Kidney (tissue), 13 donors: ENCODE measurements at regions not wholly inside any gene's neighbourhood (a gene's known extent, or its start where the extent isn't known, plus 50 kb on each side); places are given as distances from the start of the nearest gene placed in this dataset.

ENCODE experiments used
- DNase-seq, 5 donors: peaks; one replicate each; pipeline ENCODE4 v3.0.0-alpha.2; 2013 to 2020
- FAIRE-seq: peaks from 2 replicates; lab custom pipeline; 2012; peaks lifted over from hg19 to GRCh38; lab: Jason Lieb, UNC
- H3K27ac ChIP-seq, 2 donors: one replicate each; pipeline ENCODE4 v1.7.0; 2013; ENCODE audit warnings: low read depth in 2 of 2, low read length in 2 of 2, inconsistent platforms in 1 of 2
- H3K27me3 ChIP-seq: one replicate; pipeline ENCODE4 v1.7.1; 2013; ENCODE audit warnings: low read length, inconsistent platforms; ENCODE audit not compliant: control insufficient read depth, insufficient read depth
- H3K36me3 ChIP-seq, 3 donors: one replicate each; pipeline versions ENCODE4 v1.7.0 to v1.7.1; 2013; ENCODE audit warnings: low read length in 3 of 3, control low read depth in 1 of 3, inconsistent platforms in 1 of 3; ENCODE audit not compliant: insufficient read depth in 3 of 3, control insufficient read depth in 2 of 3
- H3K4me1 ChIP-seq, 3 donors: one replicate each; pipeline versions ENCODE4 v1.7.0 to v1.7.1; 2013; ENCODE audit warnings: low read length in 3 of 3, inconsistent platforms in 1 of 3, low read depth in 1 of 3; ENCODE audit not compliant: control insufficient read depth in 2 of 3, insufficient read depth in 2 of 3
- H3K4me3 ChIP-seq, 3 donors: one replicate each; pipeline versions ENCODE4 v1.7.0 to v1.8.1; 2013; ENCODE audit warnings: low read length in 3 of 3, control low read depth in 1 of 3, inconsistent platforms in 1 of 3
- H3K9ac ChIP-seq, 3 donors: one replicate each; pipeline versions ENCODE4 v1.7.0 to v1.7.1; 2013; ENCODE audit warnings: low read length in 3 of 3, control low read depth in 1 of 3, inconsistent platforms in 1 of 3
- H3K9me3 ChIP-seq, 3 donors: one replicate each; pipeline versions ENCODE4 v1.7.0 to v1.7.1; 2013; ENCODE audit warnings: low read length in 3 of 3, control low read depth in 1 of 3, inconsistent platforms in 1 of 3; ENCODE audit not compliant: control insufficient read depth in 2 of 3, insufficient read depth in 1 of 3
- intact Hi-C: fragments of 100-400 bp; cut with DNase I; formaldehyde crosslinking; loops from one replicate; pipeline ENCODE4 v1.11.1; 2022
- TF ChIP-seq, protein P1 (sequence below): IDR thresholded peaks from 3 replicates; pipeline ENCODE4 v1.5.1; 2012; ENCODE audit warnings: mild to moderate bottlenecking, moderate library complexity, borderline replicate concordance; ENCODE audit not compliant: insufficient read depth; ENCODE audit errors: extremely low read depth
- donor health status: control.
- donor health status: control.
- donor health status: control.
- donor health status: control.
- donor health status: control.
- donor health status: DM: yes; HTN: yes; CAD: no.
- donor health status: Normal renal cell carcinoma (clear cell type).

DNA sequence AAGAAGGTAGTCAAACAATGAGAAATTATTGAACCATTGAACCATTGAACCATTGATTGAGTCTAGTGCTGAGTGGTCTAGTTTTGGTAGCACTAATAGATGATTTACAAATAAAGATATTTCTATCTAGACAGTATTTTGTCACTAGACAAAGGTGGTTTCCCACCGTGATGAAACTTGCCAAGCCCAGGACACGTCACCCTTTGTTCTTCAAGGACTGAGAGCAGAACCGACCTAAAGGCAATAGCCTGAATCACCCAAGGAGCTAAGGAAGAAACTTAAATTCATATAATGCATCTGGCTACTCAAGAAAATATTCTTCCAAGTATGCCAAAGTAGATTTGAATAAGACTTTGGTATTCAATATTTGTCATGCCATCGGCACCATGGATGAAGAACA lies 103.3 kb downstream of the ESM1 start:
- TF ChIP-seq, protein P1, sequence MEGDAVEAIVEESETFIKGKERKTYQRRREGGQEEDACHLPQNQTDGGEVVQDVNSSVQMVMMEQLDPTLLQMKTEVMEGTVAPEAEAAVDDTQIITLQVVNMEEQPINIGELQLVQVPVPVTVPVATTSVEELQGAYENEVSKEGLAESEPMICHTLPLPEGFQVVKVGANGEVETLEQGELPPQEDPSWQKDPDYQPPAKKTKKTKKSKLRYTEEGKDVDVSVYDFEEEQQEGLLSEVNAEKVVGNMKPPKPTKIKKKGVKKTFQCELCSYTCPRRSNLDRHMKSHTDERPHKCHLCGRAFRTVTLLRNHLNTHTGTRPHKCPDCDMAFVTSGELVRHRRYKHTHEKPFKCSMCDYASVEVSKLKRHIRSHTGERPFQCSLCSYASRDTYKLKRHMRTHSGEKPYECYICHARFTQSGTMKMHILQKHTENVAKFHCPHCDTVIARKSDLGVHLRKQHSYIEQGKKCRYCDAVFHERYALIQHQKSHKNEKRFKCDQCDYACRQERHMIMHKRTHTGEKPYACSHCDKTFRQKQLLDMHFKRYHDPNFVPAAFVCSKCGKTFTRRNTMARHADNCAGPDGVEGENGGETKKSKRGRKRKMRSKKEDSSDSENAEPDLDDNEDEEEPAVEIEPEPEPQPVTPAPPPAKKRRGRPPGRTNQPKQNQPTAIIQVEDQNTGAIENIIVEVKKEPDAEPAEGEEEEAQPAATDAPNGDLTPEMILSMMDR, result no peak
- no peak for DNase-seq
- intact Hi-C loops, result no loop called here
- Histone ChIP-seq H3K9me3 (no peaks in the 10 kb centered on the region), H3K36me3 (no peaks in the 10 kb centered on the region), H3K4me3 (no peak overlapping the region), H3K9ac (no peak overlapping the region), H3K27ac (no peak overlapping the region), H3K4me1 (peaks cover 0 to 9% (median 6%) of the 10 kb centered on the region in 3 donors), H3K27me3 (no peaks in the 10 kb centered on the region)
- FAIRE-seq, result no peak

DNA sequence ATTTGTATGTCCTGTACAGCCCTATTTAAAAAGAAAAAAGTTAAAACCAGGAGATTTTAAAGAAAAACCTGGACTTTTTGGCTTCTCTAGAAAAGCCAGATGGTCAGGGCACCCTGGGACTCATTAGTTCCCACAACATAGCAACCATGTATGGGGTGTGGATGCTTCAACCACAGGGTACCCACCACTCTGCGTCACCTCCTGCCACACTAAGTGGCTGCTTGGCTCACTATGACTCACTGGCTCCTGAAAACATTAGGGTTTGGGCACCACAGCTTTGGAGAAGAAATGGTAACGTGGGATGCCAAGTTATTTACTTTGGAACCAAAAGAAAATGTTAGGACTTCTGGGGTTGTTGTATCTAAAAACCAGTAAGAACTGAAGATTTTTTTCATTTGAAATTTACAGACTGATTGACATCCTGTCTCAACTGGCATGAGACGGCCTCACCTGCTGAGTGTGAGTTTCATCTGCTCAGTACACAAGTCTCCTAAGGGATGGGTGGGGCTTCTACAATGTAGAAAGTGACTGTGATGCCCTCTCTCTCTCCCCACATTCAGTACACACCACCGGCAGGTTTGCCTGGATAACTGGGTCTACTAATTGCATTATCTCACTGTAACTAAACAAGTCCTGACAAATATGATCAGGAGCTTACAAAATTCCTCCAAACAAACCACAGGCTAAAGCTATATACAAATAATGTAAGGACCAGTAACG lies 103.9 kb downstream of the ESM1 start:
- Histone ChIP-seq H3K4me3 (no peak overlapping the region), H3K27ac (no peak overlapping the region), H3K4me1 (peaks cover 0 to 12% (median 6%) of the 10 kb centered on the region in 3 donors), H3K9me3 (no peaks in the 10 kb centered on the region), H3K36me3 (no peaks in the 10 kb centered on the region), H3K27me3 (no peaks in the 10 kb centered on the region), H3K9ac (no peak overlapping the region)
- DNase-seq, result no peak
- TF ChIP-seq, protein P1, result no peak
- intact Hi-C loops, result no loop called here
- FAIRE-seq, result no peak

DNA sequence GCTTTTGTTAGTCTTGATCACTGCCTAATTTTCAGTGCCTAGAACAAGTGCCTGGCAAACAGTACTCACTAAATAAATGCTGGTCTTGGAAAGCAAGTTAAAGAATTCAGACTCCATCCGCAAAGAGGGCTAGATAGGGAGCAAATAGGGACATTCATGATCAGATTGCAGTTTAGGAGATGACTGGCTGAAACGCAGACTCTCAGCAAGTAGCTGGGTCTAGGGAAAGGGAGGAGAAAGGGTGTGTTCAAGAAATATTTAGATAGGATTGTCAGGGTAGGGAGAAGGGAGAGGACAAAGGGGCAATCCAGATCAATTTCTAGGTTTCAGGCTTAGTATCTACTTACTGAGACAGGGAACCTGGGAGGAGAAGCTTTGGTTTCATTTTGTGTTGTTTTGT lies 108.4 kb downstream of the ESM1 start:
- Histone ChIP-seq H3K36me3 (no peaks in the 10 kb centered on the region), H3K27ac (no peak overlapping the region), H3K27me3 (no peaks in the 10 kb centered on the region), H3K9ac (peak overlapping the region in 1 of 3 donors; percentile 29), H3K4me1 (peaks cover 0 to 7% (median 0%) of the 10 kb centered on the region in 3 donors), H3K9me3 (no peaks in the 10 kb centered on the region), H3K4me3 (no peak overlapping the region)
- no peak for DNase-seq
- no peak for FAIRE-seq
- TF ChIP-seq, protein P1, result no peak
- intact Hi-C loops, result no loop called here
